ENCODE measurements at regions not wholly inside any gene's neighbourhood (a gene's known extent, or its start where the extent isn't known, plus 50 kb on each side); places are given as distances from the start of the nearest gene placed in this dataset.

DNA sequence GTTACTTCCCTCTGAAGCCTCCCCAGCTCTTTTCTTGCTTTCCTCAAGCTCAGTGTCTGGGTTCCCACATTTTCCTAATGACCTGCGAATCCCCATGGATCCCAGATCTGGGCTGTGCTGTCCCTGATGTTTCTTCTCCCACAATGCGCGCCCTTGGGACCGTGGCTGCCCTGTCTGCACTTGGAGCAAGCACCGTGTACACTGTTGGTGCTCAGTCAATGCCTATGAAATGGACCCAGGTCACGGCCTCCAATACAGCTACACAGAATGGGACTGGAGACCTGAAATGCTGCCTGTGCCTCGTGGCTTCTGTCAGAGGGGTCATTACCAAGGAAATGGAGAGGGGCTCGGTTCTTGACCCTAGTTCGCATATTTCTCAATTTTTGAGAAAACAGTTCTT is 160.1 kb upstream of the SOX1 start:
- POLR2A ChIA-PET: no interaction called here

DNA sequence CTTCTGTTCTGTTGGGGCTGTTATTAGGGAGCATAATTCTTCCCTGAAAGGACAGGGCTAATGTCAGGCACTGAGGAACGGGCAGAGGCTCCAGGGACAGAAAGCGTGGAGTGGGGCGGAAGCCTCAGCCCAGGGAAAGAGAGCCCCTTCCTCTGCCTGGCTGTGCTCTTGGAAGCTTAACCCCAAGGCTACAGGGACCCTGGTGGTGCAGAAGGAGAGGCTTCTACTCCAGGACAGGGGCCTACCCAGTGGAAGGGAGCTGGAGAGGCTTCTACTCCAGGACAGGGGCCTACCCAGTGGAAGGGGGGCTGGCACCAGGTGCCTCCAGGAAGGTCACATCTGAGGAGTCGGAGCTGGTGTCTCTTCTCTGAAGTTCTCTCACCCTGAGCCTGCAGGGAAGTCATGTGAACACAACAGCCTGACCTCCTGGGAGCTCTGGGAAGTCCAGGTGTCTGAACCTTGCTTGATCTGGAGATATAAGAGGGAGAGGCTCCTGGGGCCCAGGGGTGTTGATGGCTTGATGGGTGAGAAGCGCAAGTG is 159.5 kb upstream of the SOX1 start:
- ChIA-PET POLR2A (no interaction called here), CTCF (no interaction called here)
- Histone ChIP-seq H3K9ac (no peak overlapping the region), H3K4me2 (no peak overlapping the region), H3K27ac (ENCODE audit: low read depth in 2 of 2, low read length in 1 of 2) (no peak overlapping the region), H3K9me2 (no peaks in the 10 kb centered on the region), H3K4me1 (ENCODE audit: control insufficient read depth in 1 of 2, insufficient read depth in 2 of 2, low read depth in 1 of 2, low read length in 1 of 2) (no peaks in the 10 kb centered on the region), H3K4me3 (ENCODE audit: low read depth in 2 of 2, low read length in 1 of 2) (no peak overlapping the region), H3K9me3 (no peaks in the 10 kb centered on the region), H3K27me3 (ENCODE audit: insufficient read depth) (no peaks in the 10 kb centered on the region; the same call in 1 of the 2 replicates), H2AFZ (ENCODE audit: low read depth) (no peak overlapping the region), H4K20me1 (ENCODE audit: insufficient read depth) (no peaks in the 10 kb centered on the region), H3K36me3 (replicated peaks in 1 of 2; ENCODE audit: control insufficient read depth in 1 of 2, insufficient read depth in 2 of 2, low read length in 1 of 2) (no peaks in the 10 kb centered on the region), H3F3A (replicated peaks; ENCODE audit: insufficient read depth) (no peaks in the 10 kb centered on the region), H3K79me2 (ENCODE audit: insufficient read depth) (no peaks in the 10 kb centered on the region)
- TF ChIP-seq SMC3 (IDR thresholded peaks at IDR 0.05; ENCODE audit: low read depth, low read length) (no peak), EP300 (IDR thresholded peaks at IDR 0.05; ENCODE audit: borderline replicate concordance in 1 of 2, low read depth in 1 of 2, low read length in 1 of 2) (no peak), SIN3A (IDR thresholded peaks at IDR 0.05; ENCODE audit: borderline replicate concordance, low read depth, low read length) (no peak), MXI1 (IDR thresholded peaks at IDR 0.05; ENCODE audit: low read depth, low read length) (no peak), TCF12 (IDR thresholded peaks at IDR 0.05) (no peak), TEAD4 (IDR thresholded peaks at IDR 0.05; ENCODE audit: borderline replicate concordance, insufficient read depth) (no peak)
- 25% methylated on average over 5 of the region's 5 CpGs for WGBS (ENCODE audit: low lambda C conversion rate)
- no peak for DNase-seq

More for the DNA sequence above, 160.1 kb upstream of the SOX1 start:
- H3K9me3 ChIP-seq: no peaks in the 10 kb centered on the region
- H3K36me3 ChIP-seq (replicated peaks in 1 of 2; ENCODE audit: control insufficient read depth in 1 of 2, insufficient read depth in 2 of 2, low read length in 1 of 2): no peaks in the 10 kb centered on the region
- H3K9me2 ChIP-seq: no peaks in the 10 kb centered on the region
- no peak overlapping the region for H3K4me2 ChIP-seq
- H3K4me3 ChIP-seq (ENCODE audit: low read depth in 2 of 2, low read length in 1 of 2): no peak overlapping the region
- H3K27ac ChIP-seq (ENCODE audit: low read depth in 2 of 2, low read length in 1 of 2): no peak overlapping the region
- no peak for DNase-seq
- WGBS (ENCODE audit: low lambda C conversion rate): 21% methylated on average over 9 of the region's 9 CpGs
- TF ChIP-seq SMC3 (IDR thresholded peaks at IDR 0.05; ENCODE audit: low read depth, low read length): no peak
- TF ChIP-seq MXI1 (IDR thresholded peaks at IDR 0.05; ENCODE audit: low read depth, low read length): no peak
- TF ChIP-seq RAD21 (IDR thresholded peaks at IDR 0.05; ENCODE audit: low read length): no peak
- TF ChIP-seq EP300 (IDR thresholded peaks at IDR 0.05; ENCODE audit: borderline replicate concordance in 1 of 2, low read depth in 1 of 2, low read length in 1 of 2): no peak
- TF ChIP-seq, protein P1, sequence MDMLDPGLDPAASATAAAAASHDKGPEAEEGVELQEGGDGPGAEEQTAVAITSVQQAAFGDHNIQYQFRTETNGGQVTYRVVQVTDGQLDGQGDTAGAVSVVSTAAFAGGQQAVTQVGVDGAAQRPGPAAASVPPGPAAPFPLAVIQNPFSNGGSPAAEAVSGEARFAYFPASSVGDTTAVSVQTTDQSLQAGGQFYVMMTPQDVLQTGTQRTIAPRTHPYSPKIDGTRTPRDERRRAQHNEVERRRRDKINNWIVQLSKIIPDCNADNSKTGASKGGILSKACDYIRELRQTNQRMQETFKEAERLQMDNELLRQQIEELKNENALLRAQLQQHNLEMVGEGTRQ (IDR thresholded peaks at IDR 0.05; ENCODE audit: borderline replicate concordance, low read depth, low read length): no peak
- no peak for TF ChIP-seq POLR2AphosphoS5 (IDR thresholded peaks at IDR 0.05; ENCODE audit: low read depth, low read length)
- no peak for TF ChIP-seq GABPA (IDR thresholded peaks at IDR 0.05; ENCODE audit: low read depth)
- TF ChIP-seq ELF1 (IDR thresholded peaks at IDR 0.05): no peak
- no peak for TF ChIP-seq ZBTB33 (IDR thresholded peaks at IDR 0.05; ENCODE audit: borderline replicate concordance, low read depth)
- H2AFZ ChIP-seq (ENCODE audit: low read depth): no peak overlapping the region
- H4K20me1 ChIP-seq (ENCODE audit: insufficient read depth): no peaks in the 10 kb centered on the region
- H3K27me3 ChIP-seq (ENCODE audit: insufficient read depth): no peaks in the 10 kb centered on the region; the same call in 1 of the 2 replicates
- no peak overlapping the region for H3K9ac ChIP-seq
- H3K79me2 ChIP-seq (ENCODE audit: insufficient read depth): no peaks in the 10 kb centered on the region
- CTCF ChIA-PET: no interaction called here
- no peaks in the 10 kb centered on the region for H3K4me1 ChIP-seq (ENCODE audit: control insufficient read depth in 1 of 2, insufficient read depth in 2 of 2, low read depth in 1 of 2, low read length in 1 of 2)
- no peaks in the 10 kb centered on the region for H3F3A ChIP-seq (replicated peaks; ENCODE audit: insufficient read depth)

Data from SK-N-SH (cell line).